Activated CD4-positive, alpha-beta T cell treated with anti-CD3 and anti-CD28 coated beads for 24 hours (primary cell): ENCODE measurements at regions not wholly inside any gene's neighbourhood (a gene's known extent, or its start where the extent isn't known, plus 50 kb on each side); places are given as distances from the start of the nearest gene placed in this dataset.

Experiments
- DNase-seq, 2 donors: peaks; one replicate each; pipeline ENCODE4 v3.0.0-alpha.2; 2020; ENCODE audit warnings: low read depth in 2 of 2

- no peak for DNase-seq
Measured at GRCh38 chr19:34104557-34104956, 67.7 kb upstream of the LSM14A start.

GRCh38 chr19:34109596-34109995 is 62.7 kb upstream of the LSM14A start:
- no peak for DNase-seq

DNA sequence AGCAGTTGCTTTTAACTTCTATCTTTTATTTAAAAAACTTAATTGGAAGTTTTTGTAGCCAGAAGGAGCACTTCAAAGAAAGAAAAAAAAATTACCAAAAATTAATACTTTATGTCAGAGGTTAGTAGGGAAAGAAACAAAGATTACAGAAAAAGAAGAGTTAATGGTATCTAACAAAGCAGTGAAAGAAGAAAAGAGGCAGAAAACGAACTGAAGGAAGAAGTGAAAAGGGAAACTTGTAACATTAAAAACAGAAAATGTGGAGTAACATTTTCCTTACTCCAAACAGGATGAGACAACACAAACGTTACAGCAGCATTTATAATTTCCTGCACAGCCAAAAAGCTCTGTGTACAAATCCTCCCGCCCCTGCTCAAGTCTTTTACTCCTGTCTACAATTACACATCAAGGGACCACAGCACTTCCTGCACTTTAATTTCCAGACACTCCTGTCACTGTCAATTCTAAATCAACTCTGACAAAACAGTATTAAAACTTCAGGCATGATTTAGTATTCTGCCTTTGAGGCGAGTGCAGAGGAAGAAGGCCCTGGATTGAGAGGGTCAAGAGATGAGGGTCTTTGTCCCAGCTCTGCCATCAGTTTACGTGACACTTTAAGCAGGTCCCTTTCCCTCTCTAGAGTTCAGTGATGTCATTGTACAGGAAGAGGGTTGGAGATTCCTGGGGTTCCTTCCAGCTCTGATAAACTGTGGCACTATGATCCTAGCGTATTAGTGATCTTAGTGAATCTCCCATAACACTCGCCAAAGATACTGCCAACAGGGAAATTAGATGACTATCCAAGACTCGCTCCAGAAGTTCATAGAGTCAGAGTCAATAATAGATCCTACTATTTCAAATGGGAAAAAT is 53.2 kb upstream of the LSM14A start:
- no peak for DNase-seq

DNA sequence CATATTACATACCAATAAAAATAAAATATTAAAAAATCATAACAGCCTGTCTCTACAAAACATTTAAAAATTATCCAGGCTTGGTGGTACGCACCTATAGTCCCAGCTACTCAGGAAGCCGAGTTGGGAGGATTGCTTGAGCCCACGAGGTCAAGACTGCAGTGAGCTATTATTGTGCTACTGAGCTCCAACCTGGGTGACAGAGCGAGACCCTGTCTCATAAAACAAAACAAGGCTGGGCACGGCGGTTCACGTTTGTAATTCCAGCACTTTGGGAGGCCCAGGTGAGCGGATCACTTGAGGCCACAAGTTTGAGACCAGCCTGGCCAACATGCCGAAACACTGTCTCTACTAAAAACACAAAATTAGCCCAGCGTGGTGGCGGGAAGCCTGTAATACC is 52.2 kb upstream of the LSM14A start:
- DNase-seq: no peak

- DNase-seq: peak; percentile 36 to 40
Measured at GRCh38 chr19:34120846-34121639, 51.3 kb upstream of the LSM14A start.
